Mesenchymal stem cell (in vitro differentiated cells and primary cell): ENCODE measurements at regions not wholly inside any gene's neighbourhood (a gene's known extent, or its start where the extent isn't known, plus 50 kb on each side); places are given as distances from the start of the nearest gene placed in this dataset.

Experiments
- DNase-seq: peaks from one replicate; pipeline ENCODE4 v3.0.0-alpha.2; 2013
- H2AFZ ChIP-seq: one replicate; pipeline ENCODE4 v1.6.1; 2013; ENCODE audit warnings: low read depth, mild to moderate bottlenecking, control low read depth, inconsistent platforms, low read length, moderate library complexity
- H2AK5ac ChIP-seq: 2 replicates; pipeline ENCODE4 v1.6.1; 2013; ENCODE audit warnings: low read length, moderate library complexity, mild to moderate bottlenecking, inconsistent platforms; ENCODE audit not compliant: severe bottlenecking
- H2BK120ac ChIP-seq: one replicate; pipeline ENCODE4 v1.6.1; 2013; ENCODE audit warnings: low read depth, mild to moderate bottlenecking, inconsistent platforms, low read length, moderate library complexity
- H2BK12ac ChIP-seq, 2 experiments: one replicate each; pipeline ENCODE4 v1.6.1; 2013; ENCODE audit warnings: inconsistent platforms in 2 of 2, low read length in 2 of 2, mild to moderate bottlenecking in 2 of 2, moderate library complexity in 2 of 2, control low read depth in 1 of 2
- H2BK15ac ChIP-seq: one replicate; pipeline ENCODE4 v1.6.1; 2013; ENCODE audit warnings: mild to moderate bottlenecking, low read depth, inconsistent platforms; ENCODE audit not compliant: poor library complexity, severe bottlenecking
- H2BK5ac ChIP-seq: 2 replicates; pipeline ENCODE4 v1.6.1; 2013; ENCODE audit warnings: low read depth, mild to moderate bottlenecking, low read length, control low read depth, inconsistent platforms; ENCODE audit not compliant: poor library complexity, severe bottlenecking
- H3K14ac ChIP-seq, 2 experiments: one replicate each; pipeline ENCODE4 v1.6.1; 2013; ENCODE audit warnings: inconsistent platforms in 2 of 2, low read length in 2 of 2, control low read depth in 1 of 2, mild to moderate bottlenecking in 1 of 2, moderate library complexity in 1 of 2
- H3K18ac ChIP-seq, 2 experiments: one replicate each; pipeline ENCODE4 v1.6.1; 2013; ENCODE audit warnings: inconsistent platforms in 2 of 2, low read length in 2 of 2, control low read depth in 1 of 2, low read depth in 1 of 2, mild to moderate bottlenecking in 1 of 2
- H3K23ac ChIP-seq, 2 experiments: one replicate each; pipeline ENCODE4 v1.6.1; 2013; ENCODE audit warnings: inconsistent platforms in 2 of 2, low read length in 2 of 2, mild to moderate bottlenecking in 2 of 2, moderate library complexity in 2 of 2, control low read depth in 1 of 2
- H3K27ac ChIP-seq: 2 replicates; pipeline ENCODE4 v1.5.1; 2013; ENCODE audit warnings: mild to moderate bottlenecking, moderate library complexity, low read length, control low read depth, inconsistent platforms; ENCODE audit not compliant: poor library complexity, severe bottlenecking
- H3K27me3 ChIP-seq, 2 experiments: 2 replicates each; pipeline versions ENCODE4 v1.6.1 to v1.7.0; 2013; ENCODE audit warnings: low read length in 2 of 2, mild to moderate bottlenecking in 2 of 2, moderate library complexity in 2 of 2, control low read depth in 1 of 2, inconsistent platforms in 1 of 2; ENCODE audit not compliant: control insufficient read depth in 1 of 2, insufficient read depth in 1 of 2
- H3K36me3 ChIP-seq, 2 experiments: 2 replicates each; pipeline versions ENCODE4 v1.6.1 to v1.7.0; 2013; ENCODE audit warnings: low read length in 2 of 2, control low read depth in 1 of 2, inconsistent platforms in 1 of 2, low read depth in 1 of 2, mild to moderate bottlenecking in 1 of 2; ENCODE audit not compliant: insufficient read depth in 2 of 2, control insufficient read depth in 1 of 2
- H3K4ac ChIP-seq, 2 experiments: one replicate each; pipeline ENCODE4 v1.6.1; 2013; ENCODE audit warnings: inconsistent platforms in 2 of 2, low read length in 2 of 2, mild to moderate bottlenecking in 2 of 2, moderate library complexity in 2 of 2, control low read depth in 1 of 2, low read depth in 1 of 2
- H3K4me1 ChIP-seq: 2 replicates; pipeline ENCODE4 v1.6.1; 2013; ENCODE audit warnings: low read depth, low read length, control low read depth; ENCODE audit not compliant: control insufficient read depth, insufficient read depth
- H3K4me2 ChIP-seq: 2 replicates; pipeline ENCODE4 v1.6.1; 2013; ENCODE audit warnings: low read length, mild to moderate bottlenecking, inconsistent platforms; ENCODE audit not compliant: poor library complexity, severe bottlenecking
- H3K4me3 ChIP-seq, 2 experiments: 2 replicates each; pipeline versions ENCODE4 v1.5.1 to v1.7.0; 2013; ENCODE audit warnings: low read length in 2 of 2, mild to moderate bottlenecking in 2 of 2, control low read depth in 1 of 2, low read depth in 1 of 2; ENCODE audit not compliant: insufficient read depth in 1 of 2
- H3K79me1 ChIP-seq: replicated peaks from 2 replicates; pipeline ENCODE4 v1.6.1; 2013; ENCODE audit warnings: mild to moderate bottlenecking, control low read depth, low read length, inconsistent platforms; ENCODE audit not compliant: poor library complexity, severe bottlenecking
- H3K9ac ChIP-seq: 2 replicates; pipeline ENCODE4 v1.7.0; 2013; ENCODE audit warnings: mild to moderate bottlenecking, low read length, moderate library complexity
- H3K9me3 ChIP-seq: 2 replicates; pipeline ENCODE4 v1.7.0; 2013; ENCODE audit warnings: mild to moderate bottlenecking, low read length; ENCODE audit not compliant: control insufficient read depth
- H4K8ac ChIP-seq: one replicate; pipeline ENCODE4 v1.6.1; 2013; ENCODE audit warnings: inconsistent platforms, mild to moderate bottlenecking, low read length, moderate library complexity
- H4K91ac ChIP-seq: one replicate; pipeline ENCODE4 v1.6.1; 2013; ENCODE audit warnings: mild to moderate bottlenecking, low read length, inconsistent platforms
- WGBS: methylation state at CpG from one replicate; pipeline ENCODE4 v1.1.7; 2013; ENCODE audit warnings: mixed read lengths; 5-methylcytosine and 5-hydroxymethylcytosine counted together

GRCh38 chr2:133972297-133972696 lies 281.6 kb upstream of the MGAT5 start:
- H2BK12ac ChIP-seq, result no peak overlapping the region

DNA sequence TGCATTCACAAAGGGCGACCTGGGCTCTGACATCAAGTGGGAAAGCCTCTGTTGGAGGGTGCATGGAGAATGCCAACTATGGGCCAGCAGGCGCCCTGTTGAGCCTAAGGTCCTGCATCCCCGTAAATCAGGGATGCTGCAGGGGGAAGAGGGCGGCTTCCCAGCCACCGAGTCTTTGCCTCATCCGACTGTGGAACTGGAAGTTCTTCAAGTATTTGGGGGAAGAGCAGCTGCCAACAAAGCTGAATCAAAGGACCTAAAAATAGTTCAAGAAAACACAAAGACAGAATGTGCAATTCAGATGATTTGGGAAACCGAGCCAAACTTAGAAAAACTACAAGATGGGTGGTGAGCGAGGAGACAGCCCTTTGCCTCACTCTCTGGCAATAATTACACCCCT lies 281.1 kb upstream of the MGAT5 start:
- no peak overlapping the region for H3K4me2 ChIP-seq
- no peak for DNase-seq

More at GRCh38 chr2:133972297-133972696, 281.6 kb upstream of the MGAT5 start:
- H2AK5ac ChIP-seq, result no peak overlapping the region
- H3K36me3 ChIP-seq, result no peaks in the 10 kb centered on the region
- H3K4me3 ChIP-seq, result no peak overlapping the region
- no peak overlapping the region for H2AFZ ChIP-seq
- H3K18ac ChIP-seq, result no peak overlapping the region
- H3K9me3 ChIP-seq, result no peaks in the 10 kb centered on the region
- H2BK5ac ChIP-seq, result no peak overlapping the region
- no peak overlapping the region for H3K4me2 ChIP-seq
- H2BK15ac ChIP-seq, result no peak overlapping the region
- DNase-seq, result no peak
- H3K14ac ChIP-seq, result no peak overlapping the region
- no peaks in the 10 kb centered on the region for H3K79me1 ChIP-seq
- H2BK120ac ChIP-seq, result no peak overlapping the region
- no peak overlapping the region for H3K9ac ChIP-seq
- H3K27ac ChIP-seq, result no peak overlapping the region
- H3K4me1 ChIP-seq, result no peaks in the 10 kb centered on the region
- no peak overlapping the region for H3K23ac ChIP-seq
- no peak overlapping the region for H3K4ac ChIP-seq
- H4K91ac ChIP-seq, result no peak overlapping the region
- 85% methylated on average over 2 of the region's 2 CpGs for WGBS
- H4K8ac ChIP-seq, result no peak overlapping the region
- H3K27me3 ChIP-seq, result peaks cover 6 to 34% of the 10 kb centered on the region in 2 experiments

DNA sequence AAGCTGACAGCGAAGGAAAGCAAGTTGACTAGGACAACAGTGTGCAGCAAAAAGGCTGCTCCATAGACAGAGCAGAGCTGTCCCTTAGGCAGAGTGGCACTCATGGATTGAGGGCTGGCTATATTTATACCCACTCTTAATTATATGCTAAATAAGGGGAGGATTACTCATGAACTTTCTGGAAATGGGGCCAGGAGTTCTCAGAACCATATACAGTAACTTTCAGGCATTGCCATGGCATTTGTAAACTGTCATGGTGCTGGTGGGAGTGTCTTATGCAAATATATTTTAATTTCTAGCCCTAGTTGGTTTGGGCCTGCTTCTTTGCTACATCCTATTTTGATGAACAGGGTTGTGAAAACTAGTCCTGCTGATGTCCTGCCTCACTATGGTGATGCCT lies 279.5 kb upstream of the MGAT5 start:
- H3K36me3 ChIP-seq, result no peaks in the 10 kb centered on the region
- no peak for DNase-seq
- no peak overlapping the region for H3K14ac ChIP-seq
- H4K8ac ChIP-seq, result no peak overlapping the region
- no peaks in the 10 kb centered on the region for H3K9me3 ChIP-seq
- H2BK120ac ChIP-seq, result no peak overlapping the region
- H3K4me2 ChIP-seq, result no peak overlapping the region
- H3K4me1 ChIP-seq, result no peaks in the 10 kb centered on the region
- H2AK5ac ChIP-seq, result no peak overlapping the region
- H3K9ac ChIP-seq, result no peak overlapping the region
- H2BK5ac ChIP-seq, result no peak overlapping the region
- no peak overlapping the region for H3K18ac ChIP-seq
- H3K27ac ChIP-seq, result no peak overlapping the region
- H2AFZ ChIP-seq, result no peak overlapping the region
- H3K4me3 ChIP-seq, result no peak overlapping the region
- H3K27me3 ChIP-seq, result peaks cover 13 to 37% of the 10 kb centered on the region in 2 experiments
- H2BK15ac ChIP-seq, result no peak overlapping the region
- no CpG with 5 or more reads among the region's 1 CpG for WGBS
- H3K79me1 ChIP-seq, result no peaks in the 10 kb centered on the region
- no peak overlapping the region for H3K4ac ChIP-seq
- no peak overlapping the region for H2BK12ac ChIP-seq
- H3K23ac ChIP-seq, result no peak overlapping the region
- no peak overlapping the region for H4K91ac ChIP-seq

More for the DNA sequence above, 281.1 kb upstream of the MGAT5 start:
- Histone ChIP-seq H2AK5ac (no peak overlapping the region), H2AFZ (no peak overlapping the region), H2BK12ac (no peak overlapping the region), H3K9ac (no peak overlapping the region), H4K91ac (no peak overlapping the region), H3K4me3 (no peak overlapping the region), H4K8ac (no peak overlapping the region), H2BK15ac (no peak overlapping the region), H2BK120ac (no peak overlapping the region), H3K79me1 (no peaks in the 10 kb centered on the region), H3K18ac (no peak overlapping the region), H3K4me1 (no peaks in the 10 kb centered on the region), H3K23ac (no peak overlapping the region), H3K4ac (no peak overlapping the region), H3K14ac (no peak overlapping the region), H3K36me3 (no peaks in the 10 kb centered on the region), H3K27me3 (peaks cover 6 to 36% of the 10 kb centered on the region in 2 experiments), H3K27ac (no peak overlapping the region), H2BK5ac (no peak overlapping the region), H3K9me3 (no peaks in the 10 kb centered on the region)
- 86% methylated on average over 8 of the region's 8 CpGs for WGBS

GRCh38 chr2:133975135-133975534 lies 278.7 kb upstream of the MGAT5 start:
- H3K79me1 ChIP-seq, result no peaks in the 10 kb centered on the region
- H3K9me3 ChIP-seq, result no peaks in the 10 kb centered on the region
- H3K23ac ChIP-seq, result no peak overlapping the region
- H3K9ac ChIP-seq, result no peak overlapping the region
- no peak overlapping the region for H3K14ac ChIP-seq
- no peak overlapping the region for H3K4me2 ChIP-seq
- no peak overlapping the region for H2BK12ac ChIP-seq
- no peak overlapping the region for H2BK15ac ChIP-seq
- DNase-seq, result no peak
- H3K36me3 ChIP-seq, result no peaks in the 10 kb centered on the region
- H2AFZ ChIP-seq, result no peak overlapping the region
- H2BK5ac ChIP-seq, result no peak overlapping the region
- 55% methylated on average over 1 of the region's 1 CpG for WGBS
- H3K4ac ChIP-seq, result no peak overlapping the region
- H3K27me3 ChIP-seq, result peaks cover 12 to 35% of the 10 kb centered on the region in 2 experiments
- no peak overlapping the region for H3K27ac ChIP-seq
- no peak overlapping the region for H2AK5ac ChIP-seq
- H3K4me1 ChIP-seq, result no peaks in the 10 kb centered on the region
- H3K18ac ChIP-seq, result no peak overlapping the region
- H2BK120ac ChIP-seq, result no peak overlapping the region
- H4K91ac ChIP-seq, result no peak overlapping the region
- H4K8ac ChIP-seq, result no peak overlapping the region
- H3K4me3 ChIP-seq, result no peak overlapping the region
